ENCODE measurements at regions not wholly inside any gene's neighbourhood (a gene's known extent, or its start where the extent isn't known, plus 50 kb on each side); places are given as distances from the start of the nearest gene placed in this dataset.

GRCh38 chr16:22424161-22424937, 49.9 kb upstream of the CDR2 start:
- Histone ChIP-seq H3K9me1 (replicated peaks; ENCODE audit: control insufficient read depth, extremely low read depth, insufficient read depth, low read length) (no peaks in the 10 kb centered on the region), H4K20me1 (replicated peaks; ENCODE audit: control insufficient read depth, extremely low read depth, insufficient read depth, low read length) (no peaks in the 10 kb centered on the region), H3K4me2 (ENCODE audit: insufficient read depth, low read length) (no peak overlapping the region), H3K4me1 (ENCODE audit: control insufficient read depth, extremely low read depth, insufficient read depth, low read length) (no peaks in the 10 kb centered on the region), H3K27me3 (ENCODE audit: control insufficient read depth in 2 of 2, insufficient read depth in 2 of 2, low read length in 2 of 2) (no peaks in the 10 kb centered on the region), H3K9ac (replicated peaks; ENCODE audit: extremely low read depth, insufficient read depth, low read length) (no peak overlapping the region), H3K9me3 (replicated peaks; ENCODE audit: control insufficient read depth, insufficient read depth, low read length) (no peaks in the 10 kb centered on the region), H2AFZ (ENCODE audit: low read depth, low read length) (no peak overlapping the region), H3K27ac (ENCODE audit: insufficient read depth, low read depth, low read length) (no peak overlapping the region), H3K4me3 (replicated peaks in 1 of 3; ENCODE audit: insufficient read depth in 1 of 3, low read depth in 1 of 3, low read length in 3 of 3) (no peak overlapping the region), H3K79me2 (ENCODE audit: control insufficient read depth, insufficient read depth, low read length) (no peaks in the 10 kb centered on the region), H3K36me3 (ENCODE audit: control insufficient read depth in 2 of 2, extremely low read depth in 1 of 2, insufficient read depth in 2 of 2, low read length in 2 of 2) (peaks cover 0 to 18% of the 10 kb centered on the region in 2 experiments)
- ChIA-PET CTCF (interaction anchor here (1.2 kb wide), 1 partner anchor 103 kb away, joined by 4 read pairs; no protein-coding TSS in a partner anchor), POLR2A (no interaction called here)
- dilution Hi-C loops (cut with MboI; ENCODE audit: extremely low pct_ligation_motif_present, low sequenced_read_pairs), result no loop called here
- no peak for TF ChIP-seq GATA2 (IDR thresholded peaks at IDR 0.05; ENCODE audit: insufficient read depth, insufficient read length, low read depth, low read length)
- no peak for TF ChIP-seq POLR2A (IDR thresholded peaks at IDR 0.05; ENCODE audit: low read depth, low read length)
- no peak for TF ChIP-seq FOS (IDR thresholded peaks at IDR 0.05; ENCODE audit: borderline replicate concordance, insufficient read depth, low read length)
- no peak for TF ChIP-seq CTCF (IDR thresholded peaks at IDR 0.05; ENCODE audit: extremely low read depth in 1 of 2, insufficient read depth in 1 of 2, low read depth in 1 of 2, low read length in 2 of 2)
- TF ChIP-seq JUN (IDR thresholded peaks at IDR 0.05; ENCODE audit: borderline replicate concordance, insufficient read depth, insufficient read length, low read depth), result no peak
- TF ChIP-seq MAX (IDR thresholded peaks at IDR 0.05; ENCODE audit: insufficient read depth, insufficient read length), result no peak
- no peak for TF ChIP-seq POLR2AphosphoS5 (IDR thresholded peaks at IDR 0.05; ENCODE audit: insufficient read depth, low read depth, low read length)
- TF ChIP-seq MYC (IDR thresholded peaks at IDR 0.05; ENCODE audit: low read depth, low read length), result no peak
- TF ChIP-seq EZH2 (IDR thresholded peaks at IDR 0.05; ENCODE audit: borderline replicate concordance, low read depth, low read length, severe bottlenecking), result no peak
- FAIRE-seq (no peak), DNase-seq (ENCODE audit: low read depth, low spot score) (no peak)
- BruUV-seq (replicated peaks), result no TSS peak
- intact Hi-C loops (cut with micrococcal nuclease), result no loop called here

All from endothelial cell of umbilical vein (primary cell).